Motor neuron (in vitro differentiated cells): ENCODE measurements at regions not wholly inside any gene's neighbourhood (a gene's known extent, or its start where the extent isn't known, plus 50 kb on each side); places are given as distances from the start of the nearest gene placed in this dataset.
"Not testable (repeated sequence)": the region's sequence is repeated elsewhere in the genome, so short reads cannot be mapped to it uniquely, and the experiment has no call there.

Experiments
- ATAC-seq, 8 experiments: fragments of 200-7000 bp; cut with Tn5 transposase; replicated peaks in 6 of 8; 2 replicates each; pipeline ENCODE4 v1.8.0; 2021; ENCODE audit warnings: mild to moderate bottlenecking in 8 of 8, moderate library complexity in 8 of 8
- H3K27ac ChIP-seq, 2 donors: fragments of 250-450 bp; sonication (Bioruptor Pico); 2 replicates each; pipeline ENCODE4 v1.9.0; 2021; ENCODE audit warnings: antibody characterized with exemption in 2 of 2, mild to moderate bottlenecking in 2 of 2, moderate library complexity in 1 of 2
- H3K4me1 ChIP-seq, 2 donors: fragments of 250-450 bp; sonication (Bioruptor Pico); replicated peaks in 1 of 2; 2 replicates each; pipeline ENCODE4 v1.6.1; 2021; ENCODE audit warnings: antibody characterized with exemption in 2 of 2, mild to moderate bottlenecking in 2 of 2, moderate library complexity in 1 of 2
- H3K4me3 ChIP-seq, 5 donors: fragments of 250-450 bp; sonication (Bioruptor Pico); 2 replicates each; pipeline ENCODE4 v1.9.0; 2021; ENCODE audit warnings: antibody characterized with exemption in 5 of 5, mild to moderate bottlenecking in 5 of 5, moderate library complexity in 4 of 5
- WGBS, 10 experiments: fragments of 450-650 bp; shearing (Covaris generic); methylation state at CpG; one replicate each; pipeline ENCODE4 v1.0.0; 2022; 5-methylcytosine and 5-hydroxymethylcytosine counted together
- in situ Hi-C, 9 experiments: fragments of 400-800 bp; cut with MboI; loops; one replicate each; pipeline ENCODE4 v1.15.0; 2021; ENCODE audit warnings: low sequenced_read_pairs in 9 of 9, low pct_unique_long_range_greater_than_20kb in 2 of 9; ENCODE audit not compliant: unreplicated experiment in 9 of 9

DNA sequence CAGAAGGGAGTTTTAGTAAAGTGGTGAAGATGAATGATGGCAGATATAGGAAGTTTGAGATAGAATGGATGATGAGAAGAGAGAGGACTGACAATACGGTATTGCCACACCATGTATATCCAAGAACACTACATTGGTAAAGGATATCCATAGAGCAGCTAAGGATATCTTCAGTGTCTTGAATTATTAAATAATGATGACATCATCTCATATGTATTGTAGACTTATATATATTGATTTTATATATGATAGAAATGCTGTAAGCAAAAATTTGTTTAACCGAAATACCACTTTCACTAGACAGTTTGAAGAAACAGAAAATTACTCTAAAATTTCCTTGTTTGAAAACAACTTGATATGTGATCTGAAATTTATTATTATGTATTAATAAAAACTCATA lies 89.0 kb downstream of the SEPTIN7 start:
- no peak for ATAC-seq
- 85 to 100% (median 100%) methylated on average over 1 to 2 of the region's 2 CpGs; no CpG with 5 or more reads in 4 of the 10 experiments for WGBS, 10 experiments
- in situ Hi-C loops = no loop called here
- Histone ChIP-seq H3K4me3 (no peak overlapping the region), H3K27ac (no peak overlapping the region), H3K4me1 (no peaks in the 10 kb centered on the region)

- Histone ChIP-seq H3K27ac (no peak overlapping the region), H3K4me1 (no peaks in the 10 kb centered on the region), H3K4me3 (no peak overlapping the region)
- 60 to 100% (median 89%) methylated on average over 1 to 3 of the region's 3 CpGs; no CpG with 5 or more reads in 1 of the 10 experiments for WGBS, 10 experiments
- ATAC-seq = peak in 1 of 8 experiments; percentile 19
- in situ Hi-C loops = no loop called here
These were observed 90.4 kb downstream of the SEPTIN7 start for GRCh38 chr7:35891004-35891830.

- Histone ChIP-seq H3K27ac (no peak overlapping the region), H3K4me1 (no peaks in the 10 kb centered on the region), H3K4me3 (no peak overlapping the region)
- WGBS, 10 experiments = 100% methylated on average over 1 of the region's 1 CpG; no CpG with 5 or more reads in 3 of the 10 experiments
- in situ Hi-C loops = no loop called here
- ATAC-seq = no peak
These were observed 92.8 kb downstream of the SEPTIN7 start for GRCh38 chr7:35893649-35894048.

DNA sequence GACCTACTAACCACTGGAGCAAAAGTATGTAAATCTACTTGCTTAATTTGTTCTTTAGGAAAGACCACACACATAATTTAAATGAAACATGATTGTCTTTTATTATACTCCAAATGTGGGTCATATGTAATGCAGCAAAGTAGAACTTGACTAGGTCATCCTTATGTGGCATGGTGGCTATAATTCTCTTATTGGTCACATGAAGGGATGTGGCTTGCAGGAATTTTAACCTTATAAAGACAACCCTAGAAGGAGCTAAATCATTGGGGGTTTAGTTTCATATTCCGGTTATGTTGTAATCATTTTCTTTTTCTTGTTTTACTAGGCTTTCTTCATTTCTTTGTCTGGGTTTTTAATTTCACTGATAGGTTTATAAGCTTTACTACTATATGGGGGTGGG lies 93.9 kb downstream of the SEPTIN7 start:
- in situ Hi-C loops = no loop called here
- ATAC-seq = no peak
- Histone ChIP-seq H3K27ac (no peak overlapping the region), H3K4me1 (no peaks in the 10 kb centered on the region), H3K4me3 (no peak overlapping the region)
- WGBS, 10 experiments = 88 to 100% (median 100%) methylated on average over 1 of the region's 1 CpG; no CpG with 5 or more reads in 2 of the 10 experiments

DNA sequence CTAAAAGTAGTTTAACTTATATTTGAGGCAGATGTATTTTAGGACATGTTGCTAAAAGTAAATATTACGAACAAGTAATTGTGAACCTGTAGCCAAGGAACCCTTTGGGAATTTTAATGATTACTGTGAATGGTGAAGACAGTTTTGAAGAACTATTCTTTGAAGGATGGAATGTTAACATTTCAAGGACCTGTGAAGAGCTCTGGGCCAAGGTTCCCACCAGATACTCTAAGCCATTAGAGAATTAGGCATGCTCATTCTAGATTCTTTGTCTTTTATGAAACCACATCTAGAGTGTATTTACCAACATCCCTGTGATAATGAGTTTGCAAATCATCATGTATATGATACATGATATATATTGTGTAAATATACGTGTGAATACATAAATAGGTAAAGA lies 99.8 kb downstream of the SEPTIN7 start:
- Histone ChIP-seq H3K4me3 (no peak overlapping the region), H3K27ac (no peak overlapping the region), H3K4me1 (no peaks in the 10 kb centered on the region)
- ATAC-seq = peak in 3 of 8 experiments; percentile 39 to 96 (median 60)
- WGBS, 10 experiments = 64 to 100% (median 92%) methylated on average over 1 to 2 of the region's 2 CpGs; no CpG with 5 or more reads in 1 of the 10 experiments
- in situ Hi-C loops = loop anchor here in 7 of 9 experiments (10.0 to 25.0 kb wide), 2 partner anchors 188 to 196 kb away; no protein-coding TSS in a partner anchor

- peak in 1 of 8 experiments; percentile 23 for ATAC-seq
- WGBS, 10 experiments = 0 to 100% (median 85%) methylated on average over 1 to 3 of the region's 5 CpGs; no CpG with 5 or more reads in 5 of the 10 experiments
- H3K27ac ChIP-seq = no peak overlapping the region
- in situ Hi-C loops = loop anchor here in 7 of 9 experiments (10.0 to 25.0 kb wide), 2 partner anchors 193 to 201 kb away; no protein-coding TSS in a partner anchor
- no peaks in the 10 kb centered on the region for H3K4me1 ChIP-seq
- H3K4me3 ChIP-seq = no peak overlapping the region
These were observed 104.7 kb downstream of the SEPTIN7 start for GRCh38 chr7:35905555-35905954.

DNA sequence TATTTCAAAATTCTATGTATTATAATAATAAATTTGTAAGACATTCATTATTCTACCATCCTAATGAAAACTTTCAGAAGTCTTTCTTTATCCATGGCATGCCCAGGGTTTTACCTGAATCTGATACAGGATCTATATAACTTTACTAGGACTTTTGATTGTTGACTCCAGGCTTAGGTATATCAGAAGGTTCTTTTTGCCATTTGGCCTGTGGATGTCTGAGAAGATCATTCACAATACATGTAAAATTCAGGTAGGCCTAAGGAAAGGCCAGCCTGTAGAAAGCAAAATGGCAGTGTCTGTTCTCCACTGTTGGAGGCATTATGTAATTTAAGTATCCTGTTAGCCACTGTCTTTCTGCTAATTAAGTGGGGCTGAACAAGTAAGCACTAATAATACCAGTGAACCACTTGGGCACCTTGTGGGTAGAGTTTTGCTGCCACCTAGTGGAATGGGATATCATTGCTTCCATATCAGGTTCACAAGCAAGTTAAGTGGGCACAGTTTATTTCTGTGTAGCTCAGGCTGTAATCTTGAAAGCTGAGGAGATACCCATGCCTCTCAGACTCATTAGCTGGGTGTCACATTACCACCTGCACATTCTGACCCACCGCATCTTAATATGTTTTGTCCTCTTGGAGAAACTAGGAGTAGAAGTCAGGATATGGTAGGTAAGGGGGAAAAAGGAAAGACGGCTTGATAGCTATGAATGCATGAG lies 105.5 kb downstream of the SEPTIN7 start:
- in situ Hi-C loops = loop anchor here in 7 of 9 experiments (10.0 to 25.0 kb wide), 2 partner anchors 194 to 202 kb away; no protein-coding TSS in a partner anchor
- H3K27ac ChIP-seq = no peak overlapping the region

GRCh38 chr7:35908331-35909216 lies 107.7 kb downstream of the SEPTIN7 start:
- no peak overlapping the region for H3K27ac ChIP-seq
- in situ Hi-C loops = loop anchor here in 7 of 9 experiments (10.0 to 25.0 kb wide), 2 partner anchors 196 to 204 kb away; no protein-coding TSS in a partner anchor
- ATAC-seq = no peak
- H3K4me3 ChIP-seq = no peak overlapping the region
- 20 to 87% (median 51%) methylated on average over 1 to 8 of the region's 11 CpGs; no CpG with 5 or more reads in 1 of the 10 experiments for WGBS, 10 experiments
- no peaks in the 10 kb centered on the region for H3K4me1 ChIP-seq

More for the DNA sequence above, 105.5 kb downstream of the SEPTIN7 start:
- no peak overlapping the region for H3K4me3 ChIP-seq
- WGBS, 10 experiments = 33 to 100% (median 50%) methylated on average over 1 to 2 of the region's 2 CpGs; no CpG with 5 or more reads in 2 of the 10 experiments
- no peaks in the 10 kb centered on the region for H3K4me1 ChIP-seq
- ATAC-seq = peak; percentile 56 to 92 (median 82)

- in situ Hi-C loops = loop anchor here in 7 of 9 experiments (10.0 to 25.0 kb wide), 2 partner anchors 198 to 205 kb away; no protein-coding TSS in a partner anchor
- no peaks in the 10 kb centered on the region for H3K4me1 ChIP-seq
- no peak overlapping the region for H3K4me3 ChIP-seq
- peak in 2 of 8 experiments; percentile 25 to 43 for ATAC-seq
- H3K27ac ChIP-seq = no peak overlapping the region
- WGBS, 10 experiments = 67 to 100% (median 94%) methylated on average over 1 to 4 of the region's 4 CpGs; no CpG with 5 or more reads in 4 of the 10 experiments
These were observed 109.1 kb downstream of the SEPTIN7 start for GRCh38 chr7:35909870-35910357.

DNA sequence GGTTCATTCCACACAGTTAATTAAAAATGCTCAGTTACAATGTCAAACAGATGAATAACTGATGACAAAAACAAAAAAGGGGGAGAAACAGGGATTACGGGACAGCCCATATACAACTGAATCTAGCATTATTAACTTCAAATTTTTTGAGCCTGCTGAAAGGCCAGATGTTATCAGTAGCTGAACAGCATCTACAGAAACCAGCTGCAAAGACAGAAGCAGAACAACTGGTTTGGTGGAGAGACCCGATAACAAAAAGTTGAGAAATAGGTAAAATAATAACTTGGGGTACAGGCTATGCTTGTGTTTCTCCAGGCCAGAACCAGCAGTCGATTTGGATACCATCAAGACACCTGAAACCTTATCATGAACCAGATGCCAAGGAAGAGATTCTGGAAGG lies 109.8 kb downstream of the SEPTIN7 start:
- not testable (repeated sequence) for H3K4me3 ChIP-seq, H3K27ac ChIP-seq, H3K4me1 ChIP-seq, ATAC-seq
- in situ Hi-C loops = loop anchor here in 6 of 9 experiments (25.0 kb wide), 1 partner anchor 198 kb away; no protein-coding TSS in a partner anchor
- 75 to 100% (median 93%) methylated on average over 1 to 3 of the region's 3 CpGs; no CpG with 5 or more reads in 3 of the 10 experiments for WGBS, 10 experiments

DNA sequence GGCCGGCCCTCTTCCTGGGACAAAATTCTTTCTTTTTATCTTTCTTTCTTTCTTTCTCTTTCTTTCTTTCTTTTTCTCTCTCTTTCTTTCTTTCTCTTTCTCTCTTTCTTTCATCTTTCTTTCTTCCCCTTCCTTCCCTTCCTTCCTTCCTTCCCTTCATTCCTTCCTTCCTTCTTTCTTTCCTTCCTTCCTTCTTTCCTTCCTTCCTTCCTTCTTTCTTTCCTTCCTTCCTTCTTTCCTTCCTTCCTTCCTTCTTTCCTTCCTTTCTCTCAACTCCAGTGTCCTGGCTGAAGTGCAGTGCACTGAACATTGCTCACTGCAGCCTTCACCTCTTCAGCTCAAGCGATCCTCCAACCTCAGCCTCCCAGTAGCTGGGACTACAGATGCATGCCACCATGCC lies 112.5 kb downstream of the SEPTIN7 start:
- H3K27ac ChIP-seq, ATAC-seq, H3K4me1 ChIP-seq, H3K4me3 ChIP-seq: not testable (repeated sequence)
- WGBS, 10 experiments = 88 to 100% (median 97%) methylated on average over 1 to 2 of the region's 2 CpGs; no CpG with 5 or more reads in 3 of the 10 experiments
- in situ Hi-C loops = loop anchor here in 6 of 9 experiments (25.0 kb wide), 1 partner anchor 201 kb away; no protein-coding TSS in a partner anchor

- H3K27ac ChIP-seq, H3K4me1 ChIP-seq, H3K4me3 ChIP-seq, ATAC-seq: not testable (repeated sequence)
- 60 to 100% (median 88%) methylated on average over 1 of the region's 1 CpG; no CpG with 5 or more reads in 7 of the 10 experiments for WGBS, 10 experiments
- in situ Hi-C loops = loop anchor here in 6 of 9 experiments (25.0 kb wide), 1 partner anchor 202 kb away; no protein-coding TSS in a partner anchor
These were observed 113.4 kb downstream of the SEPTIN7 start for GRCh38 chr7:35914214-35914613.
